Gastrocnemius medialis (tissue), 4 donors: ENCODE measurements at regions not wholly inside any gene's neighbourhood (a gene's known extent, or its start where the extent isn't known, plus 50 kb on each side); places are given as distances from the start of the nearest gene placed in this dataset.
"Not testable (repeated sequence)": the region's sequence is repeated elsewhere in the genome, so short reads cannot be mapped to it uniquely, and the experiment has no call there.

ENCODE experiments used
- ATAC-seq, 2 donors: fragments of 150-250 bp; one replicate each; pipeline ENCODE4 v1.9.1; 2016
- DNase-seq, 2 donors: peaks; one replicate each; pipeline ENCODE4 v3.0.0-alpha.2; 2019
- H3K27ac ChIP-seq, 4 donors: fragments of 200-600 bp; sonication (generic); 1 replicate in 1 of 4; 2 replicates in 3 of 4; pipeline ENCODE4 v1.5.1; 2016 to 2018; ENCODE audit warnings: mild to moderate bottlenecking in 2 of 4, moderate library complexity in 1 of 4
- H3K27me3 ChIP-seq, 3 donors: fragments of 200-600 bp; sonication (generic) in 2 of 3; 1 replicate in 1 of 3; 2 replicates in 2 of 3; pipeline versions ENCODE4 v1.5.1 to v1.6.0; 2016 to 2019; ENCODE audit warnings: mild to moderate bottlenecking in 1 of 3, moderate library complexity in 1 of 3
- H3K36me3 ChIP-seq, 2 donors: fragments of 200-600 bp; sonication (generic) in 1 of 2; one replicate each; pipeline ENCODE4 v1.5.1; 2017 to 2018
- H3K4me1 ChIP-seq, 2 donors: fragments of 200-600 bp; sonication (generic) in 1 of 2; one replicate each; pipeline ENCODE4 v1.5.1; 2016 to 2017; ENCODE audit warnings: mild to moderate bottlenecking in 2 of 2
- H3K4me3 ChIP-seq, 4 donors: fragments of 200-600 bp; sonication (generic) in 3 of 4; 1 replicate in 1 of 4; 2 replicates in 3 of 4; pipeline ENCODE4 v1.5.1; 2016 to 2019; ENCODE audit warnings: mild to moderate bottlenecking in 2 of 4
- H3K9me3 ChIP-seq, 3 donors: fragments of 200-600 bp; sonication (generic) in 2 of 3; 1 replicate in 1 of 3; 2 replicates in 2 of 3; pipeline ENCODE4 v1.5.1; 2016 to 2019
- CTCF ChIP-seq, 5 experiments: fragments of 450-650 bp in 3 of 5; fragments of 200-600 bp in 2 of 5; sonication (generic) in 2 of 5; IDR thresholded peaks in 4 of 5; conservative IDR thresholded peaks in 1 of 5; 1 replicate in 4 of 5; 2 replicates in 1 of 5; pipeline ENCODE4 v1.5.1; 2016 to 2019; ENCODE audit warnings: antibody characterized with exemption in 5 of 5, mild to moderate bottlenecking in 3 of 5, moderate library complexity in 3 of 5
- POLR2A ChIP-seq, 2 donors: fragments of 450-650 bp; IDR thresholded peaks; one replicate each; pipeline ENCODE4 v1.6.1; 2017; ENCODE audit warnings: antibody characterized with exemption in 2 of 2, mild to moderate bottlenecking in 2 of 2, moderate library complexity in 2 of 2
- in situ Hi-C, 4 donors: fragments of 200-750 bp; cut with MboI; loops; one replicate each; pipeline versions ENCODE4 v1.15.0 to v1.8.0; 2017; ENCODE audit warnings: low sequenced_read_pairs in 4 of 4
- intact Hi-C: fragments of 100-400 bp; cut with DNase I; formaldehyde crosslinking; loops from one replicate; pipeline ENCODE4 v1.15.1; 2023; ENCODE audit warnings: low total_unique reads

GRCh38 chr9:115888131-115888530 lies 265.5 kb upstream of the PAPPA start:
- in situ Hi-C loops, result loop anchor here in 2 of 4 donors (10.0 to 25.0 kb wide), 3 partner anchors 224 to 777 kb away; no protein-coding TSS in a partner anchor
- Histone ChIP-seq H3K4me1 (no peaks in the 10 kb centered on the region), H3K4me3 (no peak overlapping the region), H3K27ac (no peak overlapping the region), H3K9me3 (no peaks in the 10 kb centered on the region), H3K36me3 (no peaks in the 10 kb centered on the region), H3K27me3 (no peaks in the 10 kb centered on the region)
- ATAC-seq (no peak), DNase-seq (no peak)
- TF ChIP-seq CTCF (IDR thresholded peaks at IDR 0.05 in 4 of 5, conservative IDR thresholded peaks at IDR 0.05 in 1 of 5) (no peak), POLR2A (IDR thresholded peaks at IDR 0.05) (no peak)
- intact Hi-C loops, result no loop called here

- in situ Hi-C loops, result loop anchor here in 2 of 4 donors (25.0 kb wide), 2 partner anchors 220 to 670 kb away; no protein-coding TSS in a partner anchor
- H3K9me3 ChIP-seq, result no peaks in the 10 kb centered on the region
- H3K27me3 ChIP-seq, result no peaks in the 10 kb centered on the region
- no peak for TF ChIP-seq POLR2A (IDR thresholded peaks at IDR 0.05)
- TF ChIP-seq CTCF (IDR thresholded peaks at IDR 0.05 in 4 of 5, conservative IDR thresholded peaks at IDR 0.05 in 1 of 5), result no peak
- no peak for ATAC-seq
- no peak overlapping the region for H3K27ac ChIP-seq
- H3K36me3 ChIP-seq, result no peaks in the 10 kb centered on the region
- no peak for DNase-seq
- no peaks in the 10 kb centered on the region for H3K4me1 ChIP-seq
- intact Hi-C loops, result no loop called here
- no peak overlapping the region for H3K4me3 ChIP-seq
Measured at GRCh38 chr9:115891929-115892328, 261.7 kb upstream of the PAPPA start.

- DNase-seq, intact Hi-C loops, H3K36me3 ChIP-seq, H3K27me3 ChIP-seq, ATAC-seq, H3K4me3 ChIP-seq, H3K9me3 ChIP-seq, H3K4me1 ChIP-seq, H3K27ac ChIP-seq: not testable (repeated sequence)
- in situ Hi-C loops, result loop anchor here in 2 of 4 donors (25.0 kb wide), 2 partner anchors 214 to 664 kb away; no protein-coding TSS in a partner anchor
Measured at GRCh38 chr9:115898478-115898877, 255.1 kb upstream of the PAPPA start.

- Histone ChIP-seq H3K4me1 (no peaks in the 10 kb centered on the region), H3K27ac (no peak overlapping the region), H3K9me3 (no peaks in the 10 kb centered on the region), H3K4me3 (no peak overlapping the region), H3K36me3 (no peaks in the 10 kb centered on the region), H3K27me3 (no peaks in the 10 kb centered on the region)
- in situ Hi-C loops (no loop called here), intact Hi-C loops (no loop called here)
- TF ChIP-seq POLR2A (IDR thresholded peaks at IDR 0.05) (no peak), CTCF (IDR thresholded peaks at IDR 0.05 in 4 of 5, conservative IDR thresholded peaks at IDR 0.05 in 1 of 5) (no peak)
- ATAC-seq (no peak), DNase-seq (no peak)
Measured at GRCh38 chr9:115900698-115901097, 252.9 kb upstream of the PAPPA start.

- no peaks in the 10 kb centered on the region for H3K36me3 ChIP-seq
- in situ Hi-C loops, result no loop called here
- intact Hi-C loops, result no loop called here
- H3K27me3 ChIP-seq, result no peaks in the 10 kb centered on the region
- no peaks in the 10 kb centered on the region for H3K4me1 ChIP-seq
- H3K27ac ChIP-seq, result no peak overlapping the region
- no peak for TF ChIP-seq CTCF (IDR thresholded peaks at IDR 0.05 in 4 of 5, conservative IDR thresholded peaks at IDR 0.05 in 1 of 5)
- TF ChIP-seq POLR2A (IDR thresholded peaks at IDR 0.05), result no peak
- DNase-seq (no peak), ATAC-seq (no peak)
- no peak overlapping the region for H3K4me3 ChIP-seq
- no peaks in the 10 kb centered on the region for H3K9me3 ChIP-seq
Measured at GRCh38 chr9:115910959-115911358, 242.6 kb upstream of the PAPPA start.
